Embryonic facial prominence (tissue), 1 donor: ENCODE measurements at regions not wholly inside any gene's neighbourhood (a gene's known extent, or its start where the extent isn't known, plus 50 kb on each side); places are given as distances from the start of the nearest gene placed in this dataset.

Experiments used
- DNase-seq: peaks from one replicate; pipeline ENCODE4 v3.0.0-alpha.2; 2016; ENCODE audit errors: extremely low spot score

DNA sequence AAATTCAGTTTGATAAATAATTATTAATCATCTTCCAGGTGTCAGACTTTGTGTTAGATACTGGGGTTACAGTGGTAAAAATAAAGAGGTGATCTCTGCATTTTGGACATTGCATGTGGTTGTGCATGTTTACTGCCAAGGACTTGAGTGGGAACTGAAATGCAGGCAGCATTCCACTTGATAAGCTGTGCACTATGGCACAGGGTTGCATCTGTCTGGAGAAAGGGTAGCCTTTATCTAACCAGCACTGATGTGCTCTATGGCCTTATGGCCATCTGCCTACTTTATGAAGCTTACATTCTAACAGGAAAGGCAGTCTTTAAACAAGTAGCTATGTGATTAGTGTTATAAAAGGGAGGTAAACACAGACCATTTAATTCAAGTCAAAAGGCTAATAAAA lies 53.0 kb upstream of the MLIP start:
- no peak for DNase-seq

DNA sequence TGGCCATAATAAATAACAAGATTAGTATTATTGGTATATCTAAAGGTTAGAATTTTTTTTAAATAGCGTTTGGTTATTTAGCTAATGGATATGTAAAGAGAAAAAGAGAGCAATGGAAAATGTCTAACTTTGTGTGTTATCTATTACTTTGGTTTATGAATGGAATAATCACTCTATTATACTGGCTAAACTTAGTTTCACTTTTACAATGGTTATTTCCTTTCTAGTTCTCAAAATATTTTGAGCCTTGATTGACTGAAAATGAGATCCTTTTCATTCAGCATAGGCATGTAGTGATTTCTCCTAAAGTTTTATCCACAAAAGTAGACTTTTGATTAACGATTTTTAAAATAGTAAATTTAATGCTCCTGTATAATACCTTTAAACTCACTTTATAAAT lies 51.6 kb upstream of the MLIP start:
- DNase-seq = no peak

DNA sequence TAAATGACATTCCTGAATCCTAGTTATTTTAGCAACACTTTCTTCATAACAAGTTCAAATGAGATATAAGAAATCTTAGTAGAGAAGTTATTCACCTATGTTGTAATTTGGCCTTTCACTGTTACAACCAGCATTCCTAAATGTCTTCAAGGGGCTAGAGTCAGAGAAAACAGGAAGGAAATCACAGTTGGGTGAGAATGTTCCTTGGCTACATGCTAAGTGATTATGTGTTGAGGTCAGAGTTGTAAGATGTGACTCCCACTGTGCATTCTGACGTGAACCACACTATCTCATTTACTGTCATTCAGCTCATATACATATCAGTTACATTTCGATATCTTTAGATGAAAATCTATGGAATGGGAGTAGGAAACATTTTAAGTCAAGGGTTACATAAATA lies 51.0 kb upstream of the MLIP start:
- no peak for DNase-seq
